HG02763 (cell line): ENCODE measurements at regions not wholly inside any gene's neighbourhood (a gene's known extent, or its start where the extent isn't known, plus 50 kb on each side); places are given as distances from the start of the nearest gene placed in this dataset.

Source experiments
- ATAC-seq: cut with Tn5 transposase; IDR thresholded peaks from one replicate; pipeline ENCODE4 v1.9.1; 2021; ENCODE audit warnings: mild to moderate bottlenecking, moderate library complexity; ENCODE audit not compliant: unreplicated experiment

DNA sequence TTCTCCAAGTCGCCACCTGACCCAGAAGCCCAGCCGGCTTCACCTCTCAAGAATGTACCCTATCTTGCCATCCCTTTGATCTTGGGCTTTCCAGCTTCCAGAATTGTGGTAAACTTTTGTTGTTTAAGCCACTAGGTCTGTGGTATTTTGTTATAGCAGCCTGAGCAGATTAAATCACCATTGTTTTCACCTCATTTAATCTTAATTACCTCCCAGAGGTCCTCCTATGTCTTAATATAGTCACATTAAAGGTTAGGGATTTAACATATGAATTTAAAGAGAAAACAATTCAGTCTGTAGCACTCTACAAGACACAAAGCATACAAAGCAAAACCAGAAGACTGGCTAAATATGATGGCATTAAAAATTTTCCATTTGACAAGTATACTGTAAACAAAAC, 123.4 kb upstream of the CADM2 start:
- ATAC-seq = no peak

DNA sequence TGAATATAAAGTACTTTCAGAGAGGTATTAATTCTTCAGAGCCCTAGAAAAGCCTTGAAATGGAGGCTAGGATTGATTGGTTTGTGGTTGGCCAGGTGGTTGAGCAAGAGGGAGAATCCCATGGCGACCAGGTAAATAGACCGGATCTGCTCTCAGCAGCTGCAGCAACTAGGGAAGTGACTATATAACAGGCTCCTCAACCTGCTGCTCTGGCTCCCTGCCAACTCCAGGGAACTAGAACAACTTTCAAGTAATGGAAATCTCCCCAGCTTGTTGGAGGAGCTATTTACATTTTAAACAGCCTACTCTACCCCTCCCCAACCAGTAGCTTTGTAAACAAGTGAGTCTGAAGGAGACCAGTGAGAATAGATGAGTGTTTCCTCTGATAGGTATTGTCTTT, 121.8 kb upstream of the CADM2 start:
- no peak for ATAC-seq

DNA sequence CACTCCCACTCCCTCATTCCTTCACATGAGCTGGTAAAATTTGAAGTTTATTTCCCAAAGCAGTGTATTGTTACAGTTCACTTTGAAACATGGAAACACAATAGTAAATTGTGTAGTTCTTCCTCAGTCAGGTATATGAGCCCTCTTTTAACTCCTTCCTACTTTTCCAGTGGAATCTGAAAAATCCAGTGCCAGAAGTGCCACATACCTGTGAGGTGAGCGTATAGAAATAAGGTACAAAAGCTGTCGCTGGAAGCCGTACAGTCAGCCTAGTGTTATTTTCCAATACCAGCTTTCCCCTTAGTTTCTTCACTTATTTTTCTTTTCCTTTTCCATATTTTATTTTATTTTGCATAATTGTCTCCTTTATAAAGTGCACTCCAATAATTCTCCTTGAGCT, 81.7 kb upstream of the CADM2 start:
- ATAC-seq = no peak

GRCh38 chr3:84881288-84881687, 77.5 kb upstream of the CADM2 start:
- no peak for ATAC-seq

GRCh38 chr3:84885199-84885882, 73.4 kb upstream of the CADM2 start:
- no peak for ATAC-seq

DNA sequence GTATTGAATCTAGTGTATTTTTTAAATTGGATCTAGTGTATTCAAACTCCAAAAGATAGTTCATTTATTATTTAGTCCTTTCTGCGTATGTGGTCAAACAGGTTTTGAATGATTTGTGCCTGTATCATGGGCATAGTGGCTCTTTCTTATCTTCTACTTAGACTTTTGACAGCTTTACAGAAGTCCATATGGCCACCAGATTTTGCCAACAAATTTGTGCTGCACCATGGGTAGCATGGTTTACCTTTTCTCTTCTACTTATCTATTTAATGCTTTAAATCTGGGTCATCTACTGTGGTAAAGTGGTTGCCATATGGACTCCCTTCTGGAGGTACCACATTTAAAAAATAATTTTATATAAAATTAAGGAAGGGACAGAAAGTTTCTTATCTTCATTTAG, 66.9 kb upstream of the CADM2 start:
- no peak for ATAC-seq

DNA sequence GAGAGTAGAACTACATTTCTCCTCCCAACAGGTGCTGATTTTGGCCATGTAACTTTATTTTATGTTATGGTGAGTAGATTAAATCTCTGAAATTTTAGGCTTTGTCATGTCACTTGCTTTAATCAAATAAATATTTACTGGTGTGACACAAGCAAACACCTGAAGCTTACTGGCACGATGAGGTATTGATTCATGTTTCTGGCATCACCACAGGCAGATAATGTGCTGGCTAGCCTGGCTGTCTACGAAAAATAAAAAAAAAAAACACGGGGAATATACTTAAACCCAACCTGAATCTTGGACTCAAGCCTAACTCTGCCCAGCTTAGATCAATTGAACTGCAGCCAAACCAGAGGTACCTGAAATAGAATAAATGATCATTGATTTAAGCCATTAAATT, 65.6 kb upstream of the CADM2 start:
- ATAC-seq = no peak

GRCh38 chr3:84904212-84904611, 54.6 kb upstream of the CADM2 start:
- no peak for ATAC-seq

GRCh38 chr3:84904816-84905555, 53.8 kb upstream of the CADM2 start:
- no peak for ATAC-seq

GRCh38 chr3:84905556-84905920, 53.3 kb upstream of the CADM2 start:
- ATAC-seq = no peak

GRCh38 chr3:84906065-84906464, 52.7 kb upstream of the CADM2 start:
- no peak for ATAC-seq
